Adrenal gland (tissue), 9 donors: ENCODE measurements at regions not wholly inside any gene's neighbourhood (a gene's known extent, or its start where the extent isn't known, plus 50 kb on each side); places are given as distances from the start of the nearest gene placed in this dataset.

Experiments
- DNase-seq, 7 donors: peaks; one replicate each; pipeline ENCODE4 v3.0.0-alpha.2; 2019 to 2020
- H3K27ac ChIP-seq, 5 donors: fragments of 200-600 bp; sonication (generic) in 4 of 5; 1 replicate in 3 of 5; 2 replicates in 2 of 5; pipeline versions ENCODE4 v1.5.1 to v1.8.0; 2016 to 2020; ENCODE audit warnings: mild to moderate bottlenecking in 1 of 5
- H3K27me3 ChIP-seq: fragments of 200-600 bp; 2 replicates; pipeline ENCODE4 v1.8.0; 2021
- H3K36me3 ChIP-seq, 2 donors: fragments of 200-600 bp; replicated peaks in 1 of 2; 1 replicate in 1 of 2; 2 replicates in 1 of 2; pipeline versions ENCODE4 v1.5.1 to v1.8.0; 2018 to 2022
- H3K4me1 ChIP-seq, 2 donors: fragments of 200-600 bp; replicated peaks in 1 of 2; 1 replicate in 1 of 2; 2 replicates in 1 of 2; pipeline versions ENCODE4 v1.5.1 to v1.8.0; 2018 to 2021
- H3K4me3 ChIP-seq, 4 donors: fragments of 200-600 bp; sonication (generic) in 3 of 4; one replicate each; pipeline ENCODE4 v1.5.1; 2016 to 2018
- H3K9me3 ChIP-seq, 3 donors: fragments of 200-600 bp; sonication (generic) in 1 of 3; replicated peaks in 1 of 3; 1 replicate in 2 of 3; 2 replicates in 1 of 3; pipeline versions ENCODE4 v1.5.1 to v1.8.0; 2016 to 2021
- CTCF ChIP-seq, 6 experiments: fragments of 450-650 bp in 4 of 6; fragments of 200-600 bp in 2 of 6; sonication (generic) in 1 of 6; IDR thresholded peaks; 1 replicate in 5 of 6; 2 replicates in 1 of 6; pipeline versions ENCODE4 v1.5.1 to v1.8.0; 2016 to 2021; ENCODE audit warnings: antibody characterized with exemption in 6 of 6, mild to moderate bottlenecking in 2 of 6, moderate library complexity in 1 of 6
- POLR2A ChIP-seq, 2 donors: fragments of 450-650 bp; IDR thresholded peaks; one replicate each; pipeline ENCODE4 v1.6.1; 2017; ENCODE audit warnings: antibody characterized with exemption in 2 of 2, mild to moderate bottlenecking in 2 of 2, moderate library complexity in 1 of 2
- WGBS, 4 donors: extraction: QIAGEN DNeasy Blood & Tissue Kit in 2 of 4; methylation state at CpG; one replicate each; pipeline versions ENCODE4 v1.1.5 to v1.1.7; 2013 to 2017; 5-methylcytosine and 5-hydroxymethylcytosine counted together
- intact Hi-C, 2 donors: fragments of 100-400 bp; cut with DNase I; formaldehyde crosslinking; loops; one replicate each; pipeline versions ENCODE4 v1.14.1 to v1.15.0; 2022 to 2023
- donor health status: healthy with polysubstance abuse.
- donor health status: Bipolar disorder and iron deficiency.
- donor health status: DM: yes; HTN: yes; CAD: no.
- donor health status: DM: no; HTN: no; CAD: no.
- donor health status: DM: no; HTN: no; CAD: no.

GRCh38 chr18:73766910-73767515 is 380.6 kb downstream of the FBXO15 start:
- H3K4me3 ChIP-seq, result no peak overlapping the region
- H3K27ac ChIP-seq, result no peak overlapping the region
- no peaks in the 10 kb centered on the region for H3K36me3 ChIP-seq
- no peaks in the 10 kb centered on the region for H3K9me3 ChIP-seq
- no peaks in the 10 kb centered on the region for H3K27me3 ChIP-seq
- intact Hi-C loops, result no loop called here
- no peaks in the 10 kb centered on the region for H3K4me1 ChIP-seq
- WGBS, 4 donors, result 41 to 49% (median 47%) methylated on average over 8 of the region's 8 CpGs
- TF ChIP-seq POLR2A (IDR thresholded peaks at IDR 0.05) (no peak), CTCF (IDR thresholded peaks at IDR 0.05) (no peak)
- DNase-seq, result no peak

GRCh38 chr18:73758446-73758845 is 389.2 kb downstream of the FBXO15 start:
- TF ChIP-seq POLR2A (IDR thresholded peaks at IDR 0.05) (no peak), CTCF (IDR thresholded peaks at IDR 0.05) (no peak)
- DNase-seq, result no peak
- no peaks in the 10 kb centered on the region for H3K9me3 ChIP-seq
- H3K36me3 ChIP-seq, result no peaks in the 10 kb centered on the region
- no peak overlapping the region for H3K4me3 ChIP-seq
- H3K27me3 ChIP-seq, result no peaks in the 10 kb centered on the region
- WGBS, 4 donors, result 59 to 88% (median 83%) methylated on average over 2 of the region's 2 CpGs
- H3K27ac ChIP-seq, result no peak overlapping the region
- intact Hi-C loops, result no loop called here
- H3K4me1 ChIP-seq, result no peaks in the 10 kb centered on the region

- Histone ChIP-seq H3K9me3 (no peaks in the 10 kb centered on the region), H3K4me1 (no peaks in the 10 kb centered on the region), H3K27me3 (no peaks in the 10 kb centered on the region), H3K36me3 (no peaks in the 10 kb centered on the region), H3K4me3 (no peak overlapping the region), H3K27ac (no peak overlapping the region)
- TF ChIP-seq CTCF (IDR thresholded peaks at IDR 0.05), result no peak
- TF ChIP-seq POLR2A (IDR thresholded peaks at IDR 0.05), result no peak
- intact Hi-C loops, result no loop called here
- DNase-seq, result no peak
- 82 to 88% (median 84%) methylated on average over 24 of the region's 24 CpGs for WGBS, 4 donors
Measured at GRCh38 chr18:73756256-73757091, 391.2 kb downstream of the FBXO15 start.

GRCh38 chr18:73752965-73753364 is 394.7 kb downstream of the FBXO15 start:
- no peaks in the 10 kb centered on the region for H3K4me1 ChIP-seq
- H3K36me3 ChIP-seq, result no peaks in the 10 kb centered on the region
- no peaks in the 10 kb centered on the region for H3K9me3 ChIP-seq
- 67 to 89% (median 78%) methylated on average over 2 of the region's 2 CpGs for WGBS, 4 donors
- H3K27ac ChIP-seq, result no peak overlapping the region
- TF ChIP-seq POLR2A (IDR thresholded peaks at IDR 0.05), result no peak
- TF ChIP-seq CTCF (IDR thresholded peaks at IDR 0.05), result no peak
- no peaks in the 10 kb centered on the region for H3K27me3 ChIP-seq
- no peak overlapping the region for H3K4me3 ChIP-seq
- intact Hi-C loops, result no loop called here
- no peak for DNase-seq
